GM21381 (cell line): ENCODE measurements at regions not wholly inside any gene's neighbourhood (a gene's known extent, or its start where the extent isn't known, plus 50 kb on each side); places are given as distances from the start of the nearest gene placed in this dataset.

ENCODE experiments used
- ATAC-seq: cut with Tn5 transposase; IDR thresholded peaks from one replicate; pipeline ENCODE4 v1.9.1; 2021; ENCODE audit warnings: mild to moderate bottlenecking, moderate library complexity; ENCODE audit not compliant: unreplicated experiment

- no peak for ATAC-seq
Measured at GRCh38 chr16:6946802-6947201, 385.8 kb upstream of the RBFOX1 start.

GRCh38 chr16:6946106-6946505, 386.5 kb upstream of the RBFOX1 start:
- ATAC-seq, result no peak

GRCh38 chr16:6940968-6941367, 391.7 kb upstream of the RBFOX1 start:
- ATAC-seq, result no peak

GRCh38 chr16:6937641-6938040, 395.0 kb upstream of the RBFOX1 start:
- ATAC-seq, result no peak

- ATAC-seq, result no peak
Measured at GRCh38 chr16:6932871-6933385, 399.7 kb upstream of the RBFOX1 start.

- ATAC-seq, result no peak
Measured at GRCh38 chr16:6929868-6930267, 402.8 kb upstream of the RBFOX1 start.

GRCh38 chr16:6926762-6927161, 405.9 kb upstream of the RBFOX1 start:
- no peak for ATAC-seq

GRCh38 chr16:6926341-6926740, 406.3 kb upstream of the RBFOX1 start:
- no peak for ATAC-seq

GRCh38 chr16:6918646-6919045, 414.0 kb upstream of the RBFOX1 start:
- no peak for ATAC-seq

- no peak for ATAC-seq
Measured at GRCh38 chr16:6916946-6917345, 415.7 kb upstream of the RBFOX1 start.

- ATAC-seq, result no peak
Measured at GRCh38 chr16:6913566-6913965, 419.1 kb upstream of the RBFOX1 start.

- no peak for ATAC-seq
Measured at GRCh38 chr16:6910301-6910700, 422.3 kb upstream of the RBFOX1 start.

GRCh38 chr16:6905601-6906000, 427.0 kb upstream of the RBFOX1 start:
- no peak for ATAC-seq

- ATAC-seq, result no peak
Measured at GRCh38 chr16:6903671-6904070, 429.0 kb upstream of the RBFOX1 start.

- no peak for ATAC-seq
Measured at GRCh38 chr16:6898896-6899295, 433.7 kb upstream of the RBFOX1 start.

- ATAC-seq, result no peak
Measured at GRCh38 chr16:6897876-6898485, 434.7 kb upstream of the RBFOX1 start.

- ATAC-seq, result no peak
Measured at GRCh38 chr16:6892966-6893365, 439.7 kb upstream of the RBFOX1 start.

GRCh38 chr16:6891496-6891895, 441.1 kb upstream of the RBFOX1 start:
- ATAC-seq, result no peak

- ATAC-seq, result no peak
Measured at GRCh38 chr16:6888531-6888930, 444.1 kb upstream of the RBFOX1 start.

- ATAC-seq, result no peak
Measured at GRCh38 chr16:6884002-6884401, 448.6 kb upstream of the RBFOX1 start.

GRCh38 chr16:6880263-6880662, 452.4 kb upstream of the RBFOX1 start:
- no peak for ATAC-seq

- ATAC-seq, result no peak
Measured at GRCh38 chr16:6864671-6865070, 468.0 kb upstream of the RBFOX1 start.

- no peak for ATAC-seq
Measured at GRCh38 chr16:6864244-6864643, 468.4 kb upstream of the RBFOX1 start.
